Keratinocyte (primary cell): ENCODE measurements at regions not wholly inside any gene's neighbourhood (a gene's known extent, or its start where the extent isn't known, plus 50 kb on each side); places are given as distances from the start of the nearest gene placed in this dataset.

Experiments used
- CTCF ChIP-seq, 3 experiments: IDR thresholded peaks in 1 of 3; conservative IDR thresholded peaks in 1 of 3; optimal IDR thresholded peaks in 1 of 3; 2 replicates in 2 of 3; 3 replicates in 1 of 3; pipeline versions ENCODE3 to v1.5.1; 2011; ENCODE audit warnings: low read length in 3 of 3, mild to moderate bottlenecking in 3 of 3, moderate library complexity in 2 of 3, control low read depth in 1 of 3, inconsistent platforms in 1 of 3; ENCODE audit not compliant: insufficient read depth in 2 of 3; ENCODE audit errors: extremely low read depth in 1 of 3
- EZH2 ChIP-seq: IDR thresholded peaks from one replicate; pipeline ENCODE4 v1.6.1; 2012; ENCODE audit warnings: inconsistent platforms, mild to moderate bottlenecking, low read length, moderate library complexity

GRCh38 chr7:25931156-25931555 lies 220.8 kb upstream of the NFE2L3 start:
- TF ChIP-seq CTCF (optimal IDR thresholded peaks at IDR 0.05 in 1 of 3, IDR thresholded peaks at IDR 0.05 in 1 of 3, conservative IDR thresholded peaks at IDR 0.05 in 1 of 3; ENCODE audit: extremely low read depth in 1 of 3, insufficient read depth in 2 of 3, low read length in 3 of 3) (no peak), EZH2 (no peak)
